HCT116 (cell line): ENCODE measurements at regions not wholly inside any gene's neighbourhood (a gene's known extent, or its start where the extent isn't known, plus 50 kb on each side); places are given as distances from the start of the nearest gene placed in this dataset.

Experiments used
- ATAC-seq: fragments of 200-7000 bp; cut with Tn5 transposase; 2 replicates; pipeline ENCODE4 v1.9.1; 2020; ENCODE audit warnings: mild to moderate bottlenecking, moderate library complexity
- BruUV-seq: library from RNA; stranded (reverse); fragments of 400-500 nt; replicated peaks from 2 replicates; lab custom pipeline; 2021; lab: Mats Ljungman, UMichigan
- CTCF ChIA-PET: fragments of 300-600 bp; sonication (Branson Sonifier 250); formaldehyde crosslinking; loops from one replicate; lab custom pipeline; 2021; ENCODE audit warnings: antibody characterized with exemption; lab: Charles Lee
- POLR2A ChIA-PET: fragments of 300-600, 350-600 bp; sonication (Branson Sonifier 250); formaldehyde crosslinking; loops from one replicate; lab custom pipeline; 2021; ENCODE audit warnings: antibody characterized with exemption; lab: Charles Lee
- RAD21 ChIA-PET, 2 experiments: fragments of 300-600 bp; sonication (Branson Sonifier 250); formaldehyde crosslinking; loops; one replicate each; lab custom pipeline; 2023; ENCODE audit warnings: low total read pairs in 2 of 2; ENCODE audit not compliant: uncharacterized antibody in 2 of 2, unreplicated experiment in 2 of 2, low non-redundant PET in 1 of 2; lab: Charles Lee
- DNase-seq: peaks from one replicate; pipeline ENCODE4 v3.0.0-alpha.2; 2010; ENCODE audit warnings: low read depth, low spot score
- H2AFZ ChIP-seq: fragments of 200-600 bp; shearing (Covaris generic), sonication (generic); 2 replicates; pipeline ENCODE4 v1.6.1; 2017; ENCODE audit warnings: low read depth, mixed run types, mixed read lengths, antibody characterized with exemption, low read length; ENCODE audit not compliant: poor library complexity, severe bottlenecking
- H3K27ac ChIP-seq: 2 replicates; pipeline ENCODE4 v1.5.1; 2012; ENCODE audit warnings: low read depth, low read length
- H3K27me3 ChIP-seq: fragments of 200-600 bp; sonication (generic); 2 replicates; pipeline ENCODE4 v1.6.1; 2016; ENCODE audit warnings: mixed run types, low read length, mixed read lengths; ENCODE audit not compliant: insufficient read depth
- H3K36me3 ChIP-seq, 2 experiments: fragments of 200-500 bp in 1 of 2; fragments of 200-600 bp in 1 of 2; sonication (Bioruptor generic) in 1 of 2; sonication (generic) in 1 of 2; 2 replicates each; pipeline versions ENCODE4 v1.5.1 to v1.6.1; 2014 to 2016; ENCODE audit warnings: low read length in 2 of 2, inconsistent platforms in 1 of 2, mixed read lengths in 1 of 2, mixed run types in 1 of 2; ENCODE audit not compliant: insufficient read depth in 2 of 2, control insufficient read depth in 1 of 2
- H3K4me1 ChIP-seq, 2 experiments: fragments of 200-600 bp in 1 of 2; sonication (generic) in 1 of 2; 2 replicates each; pipeline versions ENCODE4 v1.5.1 to v1.6.1; 2012 to 2017; ENCODE audit warnings: low read length in 2 of 2, inconsistent platforms in 1 of 2, mild to moderate bottlenecking in 1 of 2, mixed read lengths in 1 of 2, mixed run types in 1 of 2, moderate library complexity in 1 of 2; ENCODE audit not compliant: insufficient read depth in 2 of 2, control insufficient read depth in 1 of 2
- H3K4me2 ChIP-seq: fragments of 200-600 bp; sonication (generic); 2 replicates; pipeline ENCODE4 v1.6.1; 2017; ENCODE audit warnings: mixed run types, low read length, mixed read lengths
- H3K4me3 ChIP-seq, 2 experiments: fragments of 200-600 bp in 1 of 2; sonication (generic) in 1 of 2; replicated peaks in 1 of 2; 2 replicates each; pipeline ENCODE4 v1.5.1; 2011 to 2016; ENCODE audit warnings: low read length in 2 of 2, control low read depth in 1 of 2, low read depth in 1 of 2, mild to moderate bottlenecking in 1 of 2, mixed read lengths in 1 of 2, mixed run types in 1 of 2
- H3K79me2 ChIP-seq: fragments of 200-600 bp; sonication (generic); 2 replicates; pipeline ENCODE4 v1.6.1; 2017; ENCODE audit warnings: mild to moderate bottlenecking, mixed run types, low read length, moderate library complexity, mixed read lengths; ENCODE audit not compliant: insufficient read depth
- H3K9ac ChIP-seq: fragments of 200-600 bp; sonication (generic); 2 replicates; pipeline ENCODE4 v1.6.1; 2016; ENCODE audit warnings: low read length, mixed read lengths
- H3K9me2 ChIP-seq: fragments of 200-600 bp; sonication (generic), shearing (Covaris generic); 2 replicates; pipeline ENCODE4 v1.6.1; 2017; ENCODE audit warnings: mixed run types, mild to moderate bottlenecking, moderate library complexity; ENCODE audit not compliant: insufficient read depth
- H3K9me3 ChIP-seq, 2 experiments: fragments of 200-500 bp in 1 of 2; fragments of 200-600 bp in 1 of 2; sonication (Bioruptor generic) in 1 of 2; sonication (generic) in 1 of 2; 2 replicates each; pipeline ENCODE4 v1.6.1; 2014 to 2017; ENCODE audit warnings: low read length in 2 of 2, mixed read lengths in 2 of 2, inconsistent platforms in 1 of 2, low read depth in 1 of 2, mild to moderate bottlenecking in 1 of 2, mixed run types in 1 of 2, moderate library complexity in 1 of 2; ENCODE audit not compliant: control insufficient read depth in 1 of 2, insufficient read depth in 1 of 2
- H4K20me1 ChIP-seq: fragments of 200-600 bp; sonication (generic), shearing (Covaris generic); 2 replicates; pipeline ENCODE4 v1.6.1; 2017; ENCODE audit warnings: mixed run types, mild to moderate bottlenecking, moderate library complexity; ENCODE audit not compliant: insufficient read depth
- ATF3 ChIP-seq: IDR thresholded peaks from 2 replicates; pipeline ENCODE4 v1.6.1; 2012
- CBX3 ChIP-seq: IDR thresholded peaks from 2 replicates; pipeline ENCODE4 v1.6.1; 2012; ENCODE audit warnings: low read depth
- CTCF ChIP-seq, 3 experiments: fragments of 200-600 bp in 1 of 3; sonication (generic) in 1 of 3; IDR thresholded peaks in 2 of 3; conservative IDR thresholded peaks in 1 of 3; 2 replicates each; pipeline ENCODE4 v1.5.1; 2012 to 2017; ENCODE audit warnings: low read depth in 2 of 3, low read length in 2 of 3, antibody characterized with exemption in 1 of 3, borderline replicate concordance in 1 of 3, control low read depth in 1 of 3, mild to moderate bottlenecking in 1 of 3, mixed read lengths in 1 of 3, mixed run types in 1 of 3, moderate library complexity in 1 of 3; ENCODE audit not compliant: insufficient read depth in 1 of 3
- EGR1 ChIP-seq: IDR thresholded peaks from 2 replicates; pipeline ENCODE4 v1.6.1; 2012; ENCODE audit warnings: low read depth
- ELF1 ChIP-seq: IDR thresholded peaks from 2 replicates; pipeline ENCODE4 v1.6.1; 2012; ENCODE audit warnings: low read depth, borderline replicate concordance
- EZH2 ChIP-seq: fragments of 200-600 bp; sonication (generic); IDR thresholded peaks from 2 replicates; pipeline ENCODE4 v1.6.1; 2017; ENCODE audit warnings: antibody characterized with exemption, mixed run types
- EZH2phosphoT487 ChIP-seq: fragments of 200-600 bp; IDR thresholded peaks from 2 replicates; pipeline ENCODE4 v1.6.1; 2018; ENCODE audit warnings: antibody characterized with exemption, borderline replicate concordance
- JUND ChIP-seq: IDR thresholded peaks from 2 replicates; pipeline ENCODE4 v1.6.1; 2012
- POLR2A ChIP-seq: IDR thresholded peaks from 2 replicates; pipeline ENCODE4 v1.7.0; 2011; ENCODE audit warnings: borderline replicate concordance; ENCODE audit not compliant: insufficient read depth, insufficient read length; ENCODE audit errors: extremely low read depth
- POLR2AphosphoS5 ChIP-seq: IDR thresholded peaks from 2 replicates; pipeline ENCODE4 v1.6.1; 2011; ENCODE audit warnings: mild to moderate bottlenecking, low read depth, low read length, moderate library complexity
- RAD21 ChIP-seq: IDR thresholded peaks from 2 replicates; pipeline ENCODE4 v1.6.1; 2012; ENCODE audit warnings: low read depth, mild to moderate bottlenecking
- REST ChIP-seq: IDR thresholded peaks from 2 replicates; pipeline ENCODE4 v1.6.1; 2012; ENCODE audit warnings: low read depth
- SIN3A ChIP-seq: IDR thresholded peaks from 2 replicates; pipeline ENCODE4 v1.6.1; 2012; ENCODE audit warnings: low read depth
- SP1 ChIP-seq: IDR thresholded peaks from 2 replicates; pipeline ENCODE4 v1.6.1; 2012; ENCODE audit warnings: low read depth
- SRF ChIP-seq: IDR thresholded peaks from 2 replicates; pipeline ENCODE4 v1.6.1; 2012; ENCODE audit warnings: low read depth
- TCF7L2 ChIP-seq: IDR thresholded peaks from 2 replicates; pipeline ENCODE4 v1.7.0; 2011; ENCODE audit warnings: borderline replicate concordance, inconsistent platforms; ENCODE audit not compliant: insufficient read depth, insufficient read length; ENCODE audit errors: extremely low read depth
- YY1 ChIP-seq: IDR thresholded peaks from 2 replicates; pipeline ENCODE4 v1.6.1; 2011; ENCODE audit warnings: low read length, low read depth, moderate library complexity, mild to moderate bottlenecking; ENCODE audit not compliant: insufficient replicate concordance; ENCODE audit errors: extremely low read depth
- ZFX ChIP-seq: fragments of 450-650 bp; IDR thresholded peaks from 2 replicates; pipeline ENCODE4 v1.6.1; 2017
- ZNF274 ChIP-seq: fragments of 200-500 bp; sonication (Bioruptor generic); IDR thresholded peaks from 2 replicates; pipeline ENCODE4 v1.6.1; 2014; ENCODE audit warnings: mild to moderate bottlenecking, low read depth, low read length, inconsistent platforms
- intact Hi-C: fragments of 100-400 bp; cut with micrococcal nuclease; formaldehyde crosslinking; loops from 2 replicates; pipeline ENCODE4 v1.10.0; 2022

- ChIA-PET CTCF (no interaction called here), POLR2A (no interaction called here), RAD21 (no interaction called here)
- ATAC-seq (no peak), DNase-seq (no peak)
- no peaks in the 10 kb centered on the region for H4K20me1 ChIP-seq
- H3K9me2 ChIP-seq, result no peaks in the 10 kb centered on the region
- no peaks in the 10 kb centered on the region for H3K9me3 ChIP-seq
- H3K4me2 ChIP-seq, result no peak overlapping the region
- H3K27me3 ChIP-seq, result no peaks in the 10 kb centered on the region
- H3K4me3 ChIP-seq, result no peak overlapping the region
- no peak overlapping the region for H2AFZ ChIP-seq
- H3K4me1 ChIP-seq, result no peaks in the 10 kb centered on the region
- no peak overlapping the region for H3K9ac ChIP-seq
- H3K36me3 ChIP-seq, result no peaks in the 10 kb centered on the region
- intact Hi-C loops, result no loop called here
- TF ChIP-seq CBX3, result no peak
- TF ChIP-seq SIN3A, result no peak
- no peak for TF ChIP-seq SRF
- TF ChIP-seq SP1, result no peak
- TF ChIP-seq EZH2phosphoT487, result no peak
- TF ChIP-seq REST, result no peak
- TF ChIP-seq ELF1, result no peak
- TF ChIP-seq TCF7L2, result no peak
- TF ChIP-seq POLR2A, result no peak
- no peak for TF ChIP-seq ZNF274
- no peak for TF ChIP-seq ZFX
- TF ChIP-seq ATF3, result no peak
- TF ChIP-seq CTCF (IDR thresholded peaks at IDR 0.05 in 2 of 3, conservative IDR thresholded peaks at IDR 0.05 in 1 of 3; ENCODE audit: borderline replicate concordance in 1 of 3, insufficient read depth in 1 of 3, low read depth in 2 of 3, low read length in 2 of 3), result no peak
- TF ChIP-seq EZH2, result no peak
- TF ChIP-seq RAD21, result no peak
- TF ChIP-seq EGR1, result no peak
- TF ChIP-seq JUND, result no peak
- no peak for TF ChIP-seq POLR2AphosphoS5
- no peak for TF ChIP-seq YY1
- no peak overlapping the region for H3K27ac ChIP-seq
- no peaks in the 10 kb centered on the region for H3K79me2 ChIP-seq
- no TSS peak for BruUV-seq
Observed at GRCh38 chr1:99476058-99476457, 169.9 kb upstream of the PALMD start.
